Hepatocyte (in vitro differentiated cells): ENCODE measurements at regions not wholly inside any gene's neighbourhood (a gene's known extent, or its start where the extent isn't known, plus 50 kb on each side); places are given as distances from the start of the nearest gene placed in this dataset.

Source experiments
- DNase-seq: peaks from one replicate; pipeline ENCODE4 v3.0.0-alpha.2; 2016; ENCODE audit warnings: low spot score
- H2AFZ ChIP-seq: fragments of 200-600 bp; sonication (generic); 2 replicates; pipeline ENCODE4 v1.6.0; 2016; ENCODE audit warnings: antibody characterized with exemption, mild to moderate bottlenecking
- H3K27ac ChIP-seq: fragments of 200-600 bp; sonication (generic); 2 replicates; pipeline ENCODE4 v1.5.1; 2016; ENCODE audit warnings: mild to moderate bottlenecking
- H3K27me3 ChIP-seq: fragments of 200-600 bp; sonication (generic); 2 replicates; pipeline ENCODE4 v1.6.1; 2016
- H3K36me3 ChIP-seq: fragments of 200-600 bp; sonication (generic); replicated peaks from 2 replicates; pipeline ENCODE4 v1.5.1; 2016; ENCODE audit warnings: low read depth; ENCODE audit not compliant: insufficient read depth
- H3K4me1 ChIP-seq: fragments of 200-600 bp; sonication (generic); 2 replicates; pipeline ENCODE4 v1.5.1; 2016; ENCODE audit warnings: mild to moderate bottlenecking, moderate library complexity; ENCODE audit not compliant: insufficient read depth
- H3K4me2 ChIP-seq: fragments of 200-600 bp; sonication (generic); 2 replicates; pipeline ENCODE4 v1.6.0; 2016
- H3K4me3 ChIP-seq: fragments of 200-600 bp; sonication (generic); 2 replicates; pipeline ENCODE4 v1.5.1; 2016; ENCODE audit warnings: mild to moderate bottlenecking
- H3K79me2 ChIP-seq: fragments of 200-600 bp; sonication (generic); 2 replicates; pipeline ENCODE4 v1.6.0; 2017; ENCODE audit warnings: mild to moderate bottlenecking
- H3K9me2 ChIP-seq: fragments of 200-600 bp; sonication (generic); replicated peaks from 2 replicates; pipeline ENCODE4 v1.6.0; 2017; ENCODE audit warnings: mild to moderate bottlenecking; ENCODE audit not compliant: insufficient read depth
- H3K9me3 ChIP-seq: fragments of 200-600 bp; sonication (generic); 2 replicates; pipeline ENCODE4 v1.5.1; 2016; ENCODE audit warnings: low read depth, mild to moderate bottlenecking
- H4K20me1 ChIP-seq: fragments of 200-600 bp; sonication (generic); 2 replicates; pipeline ENCODE4 v1.6.0; 2016; ENCODE audit warnings: mild to moderate bottlenecking; ENCODE audit not compliant: insufficient read depth, poor library complexity, severe bottlenecking
- CTCF ChIP-seq: fragments of 200-600 bp; sonication (generic); IDR thresholded peaks from 2 replicates; pipeline ENCODE4 v1.5.1; 2016; ENCODE audit warnings: antibody characterized with exemption, mild to moderate bottlenecking; ENCODE audit not compliant: poor library complexity
- EZH2 ChIP-seq: fragments of 200-600 bp; sonication (generic); IDR thresholded peaks from 2 replicates; pipeline ENCODE4 v1.6.1; 2016; ENCODE audit warnings: antibody characterized with exemption, mild to moderate bottlenecking, borderline replicate concordance
- EZH2phosphoT487 ChIP-seq: fragments of 200-600 bp; sonication (generic); IDR thresholded peaks from one replicate; pipeline ENCODE4 v1.6.1; 2018; ENCODE audit warnings: antibody characterized with exemption, mild to moderate bottlenecking, low read depth, moderate library complexity; ENCODE audit not compliant: unreplicated experiment, severe bottlenecking
- WGBS: methylation state at CpG from one replicate; pipeline ENCODE4 v1.1.6; 2016; ENCODE audit warnings: low lambda C conversion rate; ENCODE audit errors: missing lambda C conversion rate; 5-methylcytosine and 5-hydroxymethylcytosine counted together

- Histone ChIP-seq H3K36me3 (no peaks in the 10 kb centered on the region), H3K4me2 (no peak overlapping the region), H3K79me2 (no peaks in the 10 kb centered on the region), H3K4me1 (no peaks in the 10 kb centered on the region), H3K4me3 (no peak overlapping the region), H3K27me3 (no peaks in the 10 kb centered on the region), H3K9me2 (no peaks in the 10 kb centered on the region), H3K9me3 (no peaks in the 10 kb centered on the region), H2AFZ (no peak overlapping the region), H3K27ac (no peak overlapping the region), H4K20me1 (no peaks in the 10 kb centered on the region)
- 98% methylated on average over 2 of the region's 2 CpGs for WGBS
- no peak for DNase-seq
- no peak for TF ChIP-seq EZH2
- no peak for TF ChIP-seq EZH2phosphoT487
- TF ChIP-seq CTCF = no peak
These were observed 789.6 kb downstream of the RNF144A start for GRCh38 chr2:7706791-7707190.

- no peak overlapping the region for H3K27ac ChIP-seq
These were observed 790.5 kb downstream of the RNF144A start for GRCh38 chr2:7707723-7708122.

GRCh38 chr2:7709907-7710306, 792.7 kb downstream of the RNF144A start:
- no peaks in the 10 kb centered on the region for H3K79me2 ChIP-seq
- H3K27ac ChIP-seq = no peak overlapping the region
- H2AFZ ChIP-seq = no peak overlapping the region
- H3K4me3 ChIP-seq = no peak overlapping the region
- H4K20me1 ChIP-seq = no peaks in the 10 kb centered on the region
- no peaks in the 10 kb centered on the region for H3K4me1 ChIP-seq
- no peaks in the 10 kb centered on the region for H3K27me3 ChIP-seq
- H3K4me2 ChIP-seq = no peak overlapping the region
- H3K36me3 ChIP-seq = no peaks in the 10 kb centered on the region
- TF ChIP-seq CTCF (no peak), EZH2phosphoT487 (no peak), EZH2 (no peak)
- H3K9me2 ChIP-seq = no peaks in the 10 kb centered on the region
- 74% methylated on average over 5 of the region's 5 CpGs for WGBS
- DNase-seq = no peak
- no peaks in the 10 kb centered on the region for H3K9me3 ChIP-seq

More at GRCh38 chr2:7707723-7708122, 790.5 kb downstream of the RNF144A start:
- Histone ChIP-seq H3K9me3 (no peaks in the 10 kb centered on the region), H3K27me3 (no peaks in the 10 kb centered on the region), H2AFZ (no peak overlapping the region), H4K20me1 (no peaks in the 10 kb centered on the region), H3K79me2 (no peaks in the 10 kb centered on the region), H3K4me2 (no peak overlapping the region), H3K36me3 (no peaks in the 10 kb centered on the region), H3K9me2 (no peaks in the 10 kb centered on the region), H3K4me1 (no peaks in the 10 kb centered on the region), H3K4me3 (no peak overlapping the region)
- WGBS = 79% methylated on average over 2 of the region's 2 CpGs
- TF ChIP-seq EZH2phosphoT487 (no peak), EZH2 (no peak), CTCF (no peak)
- DNase-seq = no peak

GRCh38 chr2:7711167-7711566, 794.0 kb downstream of the RNF144A start:
- no peak overlapping the region for H3K27ac ChIP-seq
- no peak for DNase-seq

More at GRCh38 chr2:7711167-7711566, 794.0 kb downstream of the RNF144A start:
- Histone ChIP-seq H2AFZ (no peak overlapping the region), H3K27me3 (no peaks in the 10 kb centered on the region), H4K20me1 (no peaks in the 10 kb centered on the region), H3K79me2 (no peaks in the 10 kb centered on the region), H3K4me1 (no peaks in the 10 kb centered on the region), H3K36me3 (no peaks in the 10 kb centered on the region), H3K4me3 (no peak overlapping the region), H3K9me3 (no peaks in the 10 kb centered on the region), H3K9me2 (no peaks in the 10 kb centered on the region), H3K4me2 (no peak overlapping the region)
- TF ChIP-seq EZH2 (no peak), EZH2phosphoT487 (no peak), CTCF (no peak)
